Activated CD8-positive, alpha-beta memory T cell treated with anti-CD3 and anti-CD28 coated beads, Interleukin-2, amount 50 U/mL, for 48 hours (primary cell): ENCODE measurements at regions not wholly inside any gene's neighbourhood (a gene's known extent, or its start where the extent isn't known, plus 50 kb on each side); places are given as distances from the start of the nearest gene placed in this dataset.

ENCODE experiments used
- DNase-seq: peaks from one replicate; pipeline ENCODE4 v3.0.0-alpha.2; 2020

GRCh38 chr16:82236415-82236814 is 66.4 kb upstream of the MPHOSPH6 start:
- no peak for DNase-seq

DNA sequence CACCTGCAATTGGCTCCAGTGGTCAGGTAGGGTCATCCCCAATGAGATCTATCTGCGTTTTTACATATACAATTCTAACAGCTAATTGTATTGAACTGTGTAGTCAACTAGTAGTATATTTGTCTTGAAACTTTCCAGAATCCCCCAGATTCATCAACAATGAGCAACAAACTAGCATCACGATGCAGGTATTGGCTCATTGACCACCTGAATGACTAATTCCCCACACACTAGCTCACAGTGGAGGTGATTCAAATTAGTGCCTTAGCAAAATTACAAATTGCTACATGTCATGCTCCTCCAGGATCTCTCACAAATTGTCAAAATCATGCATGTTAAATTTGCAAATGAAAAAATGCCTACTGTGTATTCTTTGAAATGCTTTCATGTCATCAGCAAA is 62.8 kb upstream of the MPHOSPH6 start:
- no peak for DNase-seq

DNA sequence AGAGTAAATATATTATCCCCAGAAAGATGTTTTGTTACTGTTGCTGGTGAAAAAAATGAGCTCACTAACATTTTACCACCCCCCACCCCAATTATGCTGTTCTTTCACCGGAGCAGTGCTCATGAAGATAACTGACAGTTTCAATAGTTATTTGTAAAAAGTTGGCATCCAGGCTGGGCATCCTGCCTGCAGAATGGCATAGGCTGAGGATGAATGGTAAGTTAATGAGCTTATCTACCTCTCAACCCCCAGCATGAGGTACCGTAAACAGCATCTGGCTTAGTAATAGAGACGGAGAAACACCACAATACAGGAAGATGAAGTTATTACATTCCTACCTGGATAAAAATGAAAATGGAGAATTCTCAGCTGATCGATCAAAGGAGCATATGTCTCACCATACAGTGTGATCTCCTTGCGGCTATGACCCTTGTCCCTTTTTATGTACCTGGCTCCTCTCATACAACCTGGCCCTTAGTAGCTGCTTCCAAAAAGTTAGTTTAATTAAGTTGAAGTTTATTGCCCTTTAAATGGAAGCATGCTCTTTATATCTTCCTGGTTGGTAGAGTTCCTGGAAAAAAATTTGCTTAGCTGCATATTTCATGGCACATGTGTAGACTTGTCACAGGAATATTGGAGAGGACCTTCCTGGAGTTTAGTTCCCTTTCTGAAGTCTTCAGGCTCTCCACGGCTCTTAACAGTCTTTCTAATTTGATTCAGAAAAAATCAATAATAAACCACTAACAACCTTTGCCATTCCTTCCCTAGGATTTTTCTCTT is 61.2 kb upstream of the MPHOSPH6 start:
- DNase-seq, result no peak

GRCh38 chr16:82229800-82230619 is 60.0 kb upstream of the MPHOSPH6 start:
- peak; percentile 85 for DNase-seq

- DNase-seq, result no peak
Observed at GRCh38 chr16:82226327-82226726, 56.3 kb upstream of the MPHOSPH6 start.

DNA sequence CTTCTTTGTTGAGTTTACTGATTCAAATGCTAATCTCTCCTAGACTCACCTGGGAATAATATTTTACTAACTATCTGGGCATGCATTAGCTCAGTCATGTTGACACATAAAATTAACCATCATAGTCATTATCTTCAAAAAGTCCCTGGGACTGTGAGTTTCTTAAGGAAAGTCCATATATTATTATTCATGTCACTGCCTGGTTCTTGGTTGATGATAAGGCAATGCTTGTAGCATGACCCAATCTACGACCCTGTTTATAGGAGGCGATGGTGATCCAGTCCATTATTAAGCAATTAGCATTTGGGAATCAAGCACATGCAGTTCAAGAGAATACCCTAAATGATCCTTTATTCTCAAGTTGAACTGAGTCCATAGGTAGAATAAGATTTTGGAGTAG is 54.8 kb upstream of the MPHOSPH6 start:
- DNase-seq, result no peak

- DNase-seq, result no peak
Observed at GRCh38 chr16:82220541-82220940, 50.5 kb upstream of the MPHOSPH6 start.
